Sigmoid colon (tissue), 4 donors: ENCODE measurements at regions not wholly inside any gene's neighbourhood (a gene's known extent, or its start where the extent isn't known, plus 50 kb on each side); places are given as distances from the start of the nearest gene placed in this dataset.

Experiments
- CTCF ChIP-seq, 4 experiments: fragments of 450-650 bp in 3 of 4; fragments of 200-600 bp in 1 of 4; IDR thresholded peaks; one replicate each; pipeline ENCODE4 v1.5.1; 2016 to 2019; ENCODE audit warnings: antibody characterized with exemption in 4 of 4, mild to moderate bottlenecking in 3 of 4, moderate library complexity in 2 of 4
- EP300 ChIP-seq, 4 donors: sonication (generic); formaldehyde crosslinking; IDR thresholded peaks; one replicate each; pipeline ENCODE4 v1.6.1; 2017; ENCODE audit warnings: antibody characterized with exemption in 4 of 4
- POLR2A ChIP-seq, 2 donors: fragments of 450-650 bp; IDR thresholded peaks; one replicate each; pipeline ENCODE4 v1.6.1; 2016; ENCODE audit warnings: antibody characterized with exemption in 2 of 2, mild to moderate bottlenecking in 2 of 2, moderate library complexity in 2 of 2
- POLR2AphosphoS5 ChIP-seq, 4 donors: sonication (generic); formaldehyde crosslinking; IDR thresholded peaks; one replicate each; pipeline ENCODE4 v1.6.1; 2017; ENCODE audit warnings: antibody characterized with exemption in 4 of 4

- TF ChIP-seq CTCF (IDR thresholded peaks at IDR 0.05) (no peak), POLR2AphosphoS5 (IDR thresholded peaks at IDR 0.05) (no peak), POLR2A (IDR thresholded peaks at IDR 0.05) (no peak), EP300 (IDR thresholded peaks at IDR 0.05) (no peak)
These were observed 430.2 kb upstream of the EEF2KMT start for GRCh38 chr16:5527817-5528216.
